ENCODE measurements at regions not wholly inside any gene's neighbourhood (a gene's known extent, or its start where the extent isn't known, plus 50 kb on each side); places are given as distances from the start of the nearest gene placed in this dataset.
A peak's percentile ranks its signal among the peaks of the same experiment; 100 is the strongest.

- TF ChIP-seq CTCF (IDR thresholded peaks at IDR 0.05; ENCODE audit: low read length, missing control alignments): no peak
- H3K4me3 ChIP-seq (replicated peaks; ENCODE audit: low read depth, low read length): no peak overlapping the region
- peak; percentile 43 for DNase-seq (ENCODE audit: low read depth)
These were observed 315.7 kb upstream of the CWC22 start for GRCh38 chr2:180322781-180323180.

GRCh38 chr2:180319586-180320405 lies 312.7 kb upstream of the CWC22 start:
- no peak for DNase-seq (ENCODE audit: low read depth)
- no peak for TF ChIP-seq CTCF (IDR thresholded peaks at IDR 0.05; ENCODE audit: low read length, missing control alignments)
- no peak overlapping the region for H3K4me3 ChIP-seq (replicated peaks; ENCODE audit: low read depth, low read length)

- no peak for TF ChIP-seq CTCF (IDR thresholded peaks at IDR 0.05; ENCODE audit: low read length, missing control alignments)
- H3K4me3 ChIP-seq (replicated peaks; ENCODE audit: low read depth, low read length): no peak overlapping the region
- peak; percentile 47 for DNase-seq (ENCODE audit: low read depth)
These were observed 307.0 kb upstream of the CWC22 start for GRCh38 chr2:180314086-180314485.

- TF ChIP-seq CTCF (IDR thresholded peaks at IDR 0.05; ENCODE audit: low read length, missing control alignments): no peak
- no peak for DNase-seq (ENCODE audit: low read depth)
- H3K4me3 ChIP-seq (replicated peaks; ENCODE audit: low read depth, low read length): no peak overlapping the region
These were observed 305.4 kb upstream of the CWC22 start for GRCh38 chr2:180312542-180312941.

GRCh38 chr2:180307096-180307495 lies 300.0 kb upstream of the CWC22 start:
- H3K4me3 ChIP-seq (replicated peaks; ENCODE audit: low read depth, low read length): no peak overlapping the region

GRCh38 chr2:180306346-180306745 lies 299.2 kb upstream of the CWC22 start:
- H3K4me3 ChIP-seq (replicated peaks; ENCODE audit: low read depth, low read length): no peak overlapping the region
- no peak for DNase-seq (ENCODE audit: low read depth)
- TF ChIP-seq CTCF (IDR thresholded peaks at IDR 0.05; ENCODE audit: low read length, missing control alignments): no peak

More at GRCh38 chr2:180307096-180307495, 300.0 kb upstream of the CWC22 start:
- no peak for TF ChIP-seq CTCF (IDR thresholded peaks at IDR 0.05; ENCODE audit: low read length, missing control alignments)
- DNase-seq (ENCODE audit: low read depth): no peak
